ENCODE measurements at regions not wholly inside any gene's neighbourhood (a gene's known extent, or its start where the extent isn't known, plus 50 kb on each side); places are given as distances from the start of the nearest gene placed in this dataset.

DNA sequence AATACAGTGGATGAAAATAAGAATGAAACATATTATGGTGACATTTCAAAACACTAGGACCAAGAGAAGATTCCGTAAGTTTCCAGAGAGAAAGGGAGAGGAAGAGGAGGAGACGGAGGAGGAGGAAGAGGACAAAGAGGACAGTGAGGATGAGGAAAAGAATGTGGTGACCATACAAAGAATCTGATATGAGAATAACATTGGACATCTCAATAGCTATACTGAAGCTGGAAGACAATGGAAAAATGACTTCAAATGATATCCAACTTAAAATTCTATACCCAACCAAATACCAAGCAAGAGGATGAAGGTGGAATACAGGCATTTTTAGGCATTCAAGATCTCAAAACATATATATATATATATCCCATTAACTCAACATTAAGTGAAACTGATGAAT, 173.4 kb downstream of the PAWR start:
- no peak overlapping the region for H3K4me2 ChIP-seq
- POLR2A ChIA-PET, result no interaction called here
- no peak for FAIRE-seq
- no peak for ATAC-seq
- H3K4me1 ChIP-seq, result no peaks in the 10 kb centered on the region
- no peak overlapping the region for H3K4me3 ChIP-seq
- TF ChIP-seq, protein P1, sequence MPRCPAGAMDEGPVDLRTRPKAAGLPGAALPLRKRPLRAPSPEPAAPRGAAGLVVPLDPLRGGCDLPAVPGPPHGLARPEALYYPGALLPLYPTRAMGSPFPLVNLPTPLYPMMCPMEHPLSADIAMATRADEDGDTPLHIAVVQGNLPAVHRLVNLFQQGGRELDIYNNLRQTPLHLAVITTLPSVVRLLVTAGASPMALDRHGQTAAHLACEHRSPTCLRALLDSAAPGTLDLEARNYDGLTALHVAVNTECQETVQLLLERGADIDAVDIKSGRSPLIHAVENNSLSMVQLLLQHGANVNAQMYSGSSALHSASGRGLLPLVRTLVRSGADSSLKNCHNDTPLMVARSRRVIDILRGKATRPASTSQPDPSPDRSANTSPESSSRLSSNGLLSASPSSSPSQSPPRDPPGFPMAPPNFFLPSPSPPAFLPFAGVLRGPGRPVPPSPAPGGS (IDR thresholded peaks at IDR 0.05), result no peak
- TF ChIP-seq HEYL (CRISPR knock-in tag; IDR thresholded peaks at IDR 0.05), result no peak
- TF ChIP-seq ZNF302 (CRISPR knock-in tag; IDR thresholded peaks at IDR 0.05), result no peak
- no peak for TF ChIP-seq ZSCAN20 (CRISPR knock-in tag; IDR thresholded peaks at IDR 0.05)
- no peak for TF ChIP-seq POLR2AphosphoS2 (conservative IDR thresholded peaks at IDR 0.05; ENCODE audit: low read length)
- TF ChIP-seq CEBPB (IDR thresholded peaks at IDR 0.05), result no peak
- TF ChIP-seq MYC (IDR thresholded peaks at IDR 0.05; ENCODE audit: borderline replicate concordance, low read length), result no peak
- no peak for TF ChIP-seq SMC3 (IDR thresholded peaks at IDR 0.05)
- TF ChIP-seq RAD21 (conservative IDR thresholded peaks at IDR 0.05 in 1 of 2, IDR thresholded peaks at IDR 0.05 in 1 of 2), result no peak
- no peak for TF ChIP-seq KDM5A (IDR thresholded peaks at IDR 0.05)
- 94% methylated on average over 2 of the region's 2 CpGs for WGBS (ENCODE audit: missing lambda C conversion rate)
- H3K27ac ChIP-seq, result no peak overlapping the region
- peaks cover 9% of the 10 kb centered on the region; the same call in 1 of the 3 replicates for H3K9me3 ChIP-seq
- CTCF ChIA-PET, result interaction anchor here (0.6 kb wide), 2 partner anchors 14 to 24 kb away, joined by 3 read pairs; no protein-coding TSS in a partner anchor
- no peak for DNase-seq (ENCODE audit: low read depth in 1 of 2, low spot score in 1 of 2)

DNA sequence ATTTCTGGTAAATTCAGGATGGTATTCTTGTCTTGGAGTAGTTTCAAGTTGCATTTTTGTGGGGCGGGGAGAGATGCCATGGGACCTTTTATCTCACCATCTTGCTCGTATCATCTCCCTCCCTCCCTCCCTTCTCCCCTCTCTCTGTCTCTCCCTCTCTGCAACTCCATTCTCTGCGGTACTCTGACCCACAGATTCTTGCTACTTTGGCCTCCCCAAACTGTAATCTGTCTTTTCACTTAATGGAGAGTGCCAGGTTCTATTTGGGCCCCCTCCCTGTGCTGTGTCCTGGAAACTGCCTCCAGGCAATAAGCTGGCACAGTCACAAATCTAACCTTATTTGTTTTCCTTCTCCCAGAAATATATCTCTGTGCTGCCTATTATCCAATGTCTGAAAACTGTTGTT, 175.2 kb downstream of the PAWR start:
- no peaks in the 10 kb centered on the region for H3K4me1 ChIP-seq
- FAIRE-seq, result no peak
- ChIA-PET CTCF (no interaction called here), POLR2A (no interaction called here)
- no peak overlapping the region for H3K4me2 ChIP-seq
- H3K9me3 ChIP-seq, result peaks cover 9% of the 10 kb centered on the region; the same call in 1 of the 3 replicates
- H3K27ac ChIP-seq, result no peak overlapping the region
- no peak for ATAC-seq
- TF ChIP-seq RCOR1 (IDR thresholded peaks at IDR 0.05; ENCODE audit: low read depth, low read length) (no peak), RNF2 (IDR thresholded peaks at IDR 0.05; ENCODE audit: borderline replicate concordance, low read depth) (no peak), MYC (IDR thresholded peaks at IDR 0.05; ENCODE audit: borderline replicate concordance, low read length) (no peak), ZFP36 (IDR thresholded peaks at IDR 0.05; ENCODE audit: borderline replicate concordance, partially characterized antibody) (no peak), NFE2L2 (conservative IDR thresholded peaks at IDR 0.05; ENCODE audit: low read length) (no peak), JUNB (IDR thresholded peaks at IDR 0.05) (no peak), ZNF302 (CRISPR knock-in tag; IDR thresholded peaks at IDR 0.05) (no peak), NPAS2 (CRISPR knock-in tag; IDR thresholded peaks at IDR 0.05; ENCODE audit: borderline replicate concordance) (no peak), EP300 (IDR thresholded peaks at IDR 0.05) (no peak), RARB (CRISPR knock-in tag; IDR thresholded peaks at IDR 0.05) (no peak)
- TF ChIP-seq, protein P2, sequence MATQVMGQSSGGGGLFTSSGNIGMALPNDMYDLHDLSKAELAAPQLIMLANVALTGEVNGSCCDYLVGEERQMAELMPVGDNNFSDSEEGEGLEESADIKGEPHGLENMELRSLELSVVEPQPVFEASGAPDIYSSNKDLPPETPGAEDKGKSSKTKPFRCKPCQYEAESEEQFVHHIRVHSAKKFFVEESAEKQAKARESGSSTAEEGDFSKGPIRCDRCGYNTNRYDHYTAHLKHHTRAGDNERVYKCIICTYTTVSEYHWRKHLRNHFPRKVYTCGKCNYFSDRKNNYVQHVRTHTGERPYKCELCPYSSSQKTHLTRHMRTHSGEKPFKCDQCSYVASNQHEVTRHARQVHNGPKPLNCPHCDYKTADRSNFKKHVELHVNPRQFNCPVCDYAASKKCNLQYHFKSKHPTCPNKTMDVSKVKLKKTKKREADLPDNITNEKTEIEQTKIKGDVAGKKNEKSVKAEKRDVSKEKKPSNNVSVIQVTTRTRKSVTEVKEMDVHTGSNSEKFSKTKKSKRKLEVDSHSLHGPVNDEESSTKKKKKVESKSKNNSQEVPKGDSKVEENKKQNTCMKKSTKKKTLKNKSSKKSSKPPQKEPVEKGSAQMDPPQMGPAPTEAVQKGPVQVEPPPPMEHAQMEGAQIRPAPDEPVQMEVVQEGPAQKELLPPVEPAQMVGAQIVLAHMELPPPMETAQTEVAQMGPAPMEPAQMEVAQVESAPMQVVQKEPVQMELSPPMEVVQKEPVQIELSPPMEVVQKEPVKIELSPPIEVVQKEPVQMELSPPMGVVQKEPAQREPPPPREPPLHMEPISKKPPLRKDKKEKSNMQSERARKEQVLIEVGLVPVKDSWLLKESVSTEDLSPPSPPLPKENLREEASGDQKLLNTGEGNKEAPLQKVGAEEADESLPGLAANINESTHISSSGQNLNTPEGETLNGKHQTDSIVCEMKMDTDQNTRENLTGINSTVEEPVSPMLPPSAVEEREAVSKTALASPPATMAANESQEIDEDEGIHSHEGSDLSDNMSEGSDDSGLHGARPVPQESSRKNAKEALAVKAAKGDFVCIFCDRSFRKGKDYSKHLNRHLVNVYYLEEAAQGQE (IDR thresholded peaks at IDR 0.05), result no peak
- TF ChIP-seq, protein P3, sequence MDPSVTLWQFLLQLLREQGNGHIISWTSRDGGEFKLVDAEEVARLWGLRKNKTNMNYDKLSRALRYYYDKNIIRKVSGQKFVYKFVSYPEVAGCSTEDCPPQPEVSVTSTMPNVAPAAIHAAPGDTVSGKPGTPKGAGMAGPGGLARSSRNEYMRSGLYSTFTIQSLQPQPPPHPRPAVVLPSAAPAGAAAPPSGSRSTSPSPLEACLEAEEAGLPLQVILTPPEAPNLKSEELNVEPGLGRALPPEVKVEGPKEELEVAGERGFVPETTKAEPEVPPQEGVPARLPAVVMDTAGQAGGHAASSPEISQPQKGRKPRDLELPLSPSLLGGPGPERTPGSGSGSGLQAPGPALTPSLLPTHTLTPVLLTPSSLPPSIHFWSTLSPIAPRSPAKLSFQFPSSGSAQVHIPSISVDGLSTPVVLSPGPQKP (IDR thresholded peaks at IDR 0.05; ENCODE audit: low read depth, low read length), result no peak
- no peak for DNase-seq (ENCODE audit: low read depth in 1 of 2, low spot score in 1 of 2)
- WGBS (ENCODE audit: missing lambda C conversion rate), result 81% methylated on average over 3 of the region's 3 CpGs
- H3K4me3 ChIP-seq, result no peak overlapping the region
